ENCODE measurements at regions not wholly inside any gene's neighbourhood (a gene's known extent, or its start where the extent isn't known, plus 50 kb on each side); places are given as distances from the start of the nearest gene placed in this dataset.
"Not testable (repeated sequence)": the region's sequence is repeated elsewhere in the genome, so short reads cannot be mapped to it uniquely, and the experiment has no call there.

GRCh38 chr16:16519395-16519794 lies 140.5 kb downstream of the NPIPA7 start:
- H3K27ac ChIP-seq; H3K36me3 ChIP-seq; H3K4me1 ChIP-seq; ATAC-seq; DNase-seq; H3K9me3 ChIP-seq; H3K4me3 ChIP-seq; intact Hi-C loops (cut with DNase I; ENCODE audit: low total_unique reads); H3K27me3 ChIP-seq; in situ Hi-C loops (cut with MboI; ENCODE audit: low sequenced_read_pairs in 4 of 4): not testable (repeated sequence)

- H3K9me3 ChIP-seq; H3K27me3 ChIP-seq; intact Hi-C loops (cut with DNase I; ENCODE audit: low total_unique reads); DNase-seq; H3K36me3 ChIP-seq; in situ Hi-C loops (cut with MboI; ENCODE audit: low sequenced_read_pairs in 4 of 4); H3K27ac ChIP-seq; H3K4me3 ChIP-seq; ATAC-seq; H3K4me1 ChIP-seq: not testable (repeated sequence)
These were observed 142.5 kb downstream of the NPIPA7 start for GRCh38 chr16:16521239-16522002.

GRCh38 chr16:16526998-16527397 lies 148.1 kb downstream of the NPIPA7 start:
- intact Hi-C loops (cut with DNase I; ENCODE audit: low total_unique reads); DNase-seq; ATAC-seq; in situ Hi-C loops (cut with MboI; ENCODE audit: low sequenced_read_pairs in 4 of 4); H3K9me3 ChIP-seq; H3K27ac ChIP-seq; H3K36me3 ChIP-seq; H3K4me3 ChIP-seq; H3K4me1 ChIP-seq; H3K27me3 ChIP-seq: not testable (repeated sequence)

GRCh38 chr16:16530744-16531143 lies 151.8 kb downstream of the NPIPA7 start:
- ATAC-seq; H3K27ac ChIP-seq; in situ Hi-C loops (cut with MboI; ENCODE audit: low sequenced_read_pairs in 4 of 4): not testable (repeated sequence)

GRCh38 chr16:16535565-16535964 lies 156.6 kb downstream of the NPIPA7 start:
- ATAC-seq; H3K9me3 ChIP-seq; DNase-seq; in situ Hi-C loops (cut with MboI; ENCODE audit: low sequenced_read_pairs in 4 of 4); H3K27me3 ChIP-seq; H3K27ac ChIP-seq; H3K36me3 ChIP-seq; H3K4me3 ChIP-seq; H3K4me1 ChIP-seq; intact Hi-C loops (cut with DNase I; ENCODE audit: low total_unique reads): not testable (repeated sequence)

More at GRCh38 chr16:16530744-16531143, 151.8 kb downstream of the NPIPA7 start:
- intact Hi-C loops (cut with DNase I; ENCODE audit: low total_unique reads); H3K4me3 ChIP-seq; H3K27me3 ChIP-seq; H3K36me3 ChIP-seq; DNase-seq; H3K9me3 ChIP-seq; H3K4me1 ChIP-seq: not testable (repeated sequence)

GRCh38 chr16:16536151-16536550 lies 157.2 kb downstream of the NPIPA7 start:
- H3K36me3 ChIP-seq; H3K4me1 ChIP-seq; ATAC-seq; H3K4me3 ChIP-seq; H3K9me3 ChIP-seq; in situ Hi-C loops (cut with MboI; ENCODE audit: low sequenced_read_pairs in 4 of 4); DNase-seq; intact Hi-C loops (cut with DNase I; ENCODE audit: low total_unique reads); H3K27ac ChIP-seq; H3K27me3 ChIP-seq: not testable (repeated sequence)

- ATAC-seq; H3K36me3 ChIP-seq; DNase-seq; in situ Hi-C loops (cut with MboI; ENCODE audit: low sequenced_read_pairs in 4 of 4); H3K4me1 ChIP-seq; H3K4me3 ChIP-seq; intact Hi-C loops (cut with DNase I; ENCODE audit: low total_unique reads); H3K27me3 ChIP-seq; H3K27ac ChIP-seq; H3K9me3 ChIP-seq: not testable (repeated sequence)
These were observed 170.8 kb downstream of the NPIPA7 start for GRCh38 chr16:16549710-16550109.

- ATAC-seq; intact Hi-C loops (cut with DNase I; ENCODE audit: low total_unique reads); H3K27ac ChIP-seq; H3K4me1 ChIP-seq; H3K4me3 ChIP-seq; H3K9me3 ChIP-seq; DNase-seq; H3K27me3 ChIP-seq; H3K36me3 ChIP-seq; in situ Hi-C loops (cut with MboI; ENCODE audit: low sequenced_read_pairs in 4 of 4): not testable (repeated sequence)
These were observed 171.9 kb downstream of the NPIPA7 start for GRCh38 chr16:16550824-16551223.

GRCh38 chr16:16552819-16553340 lies 173.9 kb downstream of the NPIPA7 start:
- H3K27me3 ChIP-seq; H3K4me3 ChIP-seq; H3K36me3 ChIP-seq; DNase-seq; H3K27ac ChIP-seq; H3K4me1 ChIP-seq; in situ Hi-C loops (cut with MboI; ENCODE audit: low sequenced_read_pairs in 4 of 4); intact Hi-C loops (cut with DNase I; ENCODE audit: low total_unique reads); ATAC-seq; H3K9me3 ChIP-seq: not testable (repeated sequence)

GRCh38 chr16:16559179-16559740 lies 180.3 kb downstream of the NPIPA7 start:
- H3K27ac ChIP-seq; DNase-seq; intact Hi-C loops (cut with DNase I; ENCODE audit: low total_unique reads); H3K36me3 ChIP-seq; H3K4me1 ChIP-seq; H3K4me3 ChIP-seq; H3K9me3 ChIP-seq; ATAC-seq; H3K27me3 ChIP-seq; in situ Hi-C loops (cut with MboI; ENCODE audit: low sequenced_read_pairs in 4 of 4): not testable (repeated sequence)

GRCh38 chr16:16561532-16561931 lies 182.6 kb downstream of the NPIPA7 start:
- H3K36me3 ChIP-seq; H3K27ac ChIP-seq; H3K9me3 ChIP-seq; in situ Hi-C loops (cut with MboI; ENCODE audit: low sequenced_read_pairs in 4 of 4); intact Hi-C loops (cut with DNase I; ENCODE audit: low total_unique reads); DNase-seq; H3K27me3 ChIP-seq; H3K4me1 ChIP-seq; H3K4me3 ChIP-seq; ATAC-seq: not testable (repeated sequence)

- H3K9me3 ChIP-seq; H3K4me1 ChIP-seq; in situ Hi-C loops (cut with MboI; ENCODE audit: low sequenced_read_pairs in 4 of 4); H3K4me3 ChIP-seq; intact Hi-C loops (cut with DNase I; ENCODE audit: low total_unique reads); H3K36me3 ChIP-seq; ATAC-seq; H3K27ac ChIP-seq; DNase-seq; H3K27me3 ChIP-seq: not testable (repeated sequence)
These were observed 185.0 kb downstream of the NPIPA7 start for GRCh38 chr16:16563962-16564361.

All from gastrocnemius medialis (tissue), 4 donors.